ENCODE measurements at regions not wholly inside any gene's neighbourhood (a gene's known extent, or its start where the extent isn't known, plus 50 kb on each side); places are given as distances from the start of the nearest gene placed in this dataset.

DNA sequence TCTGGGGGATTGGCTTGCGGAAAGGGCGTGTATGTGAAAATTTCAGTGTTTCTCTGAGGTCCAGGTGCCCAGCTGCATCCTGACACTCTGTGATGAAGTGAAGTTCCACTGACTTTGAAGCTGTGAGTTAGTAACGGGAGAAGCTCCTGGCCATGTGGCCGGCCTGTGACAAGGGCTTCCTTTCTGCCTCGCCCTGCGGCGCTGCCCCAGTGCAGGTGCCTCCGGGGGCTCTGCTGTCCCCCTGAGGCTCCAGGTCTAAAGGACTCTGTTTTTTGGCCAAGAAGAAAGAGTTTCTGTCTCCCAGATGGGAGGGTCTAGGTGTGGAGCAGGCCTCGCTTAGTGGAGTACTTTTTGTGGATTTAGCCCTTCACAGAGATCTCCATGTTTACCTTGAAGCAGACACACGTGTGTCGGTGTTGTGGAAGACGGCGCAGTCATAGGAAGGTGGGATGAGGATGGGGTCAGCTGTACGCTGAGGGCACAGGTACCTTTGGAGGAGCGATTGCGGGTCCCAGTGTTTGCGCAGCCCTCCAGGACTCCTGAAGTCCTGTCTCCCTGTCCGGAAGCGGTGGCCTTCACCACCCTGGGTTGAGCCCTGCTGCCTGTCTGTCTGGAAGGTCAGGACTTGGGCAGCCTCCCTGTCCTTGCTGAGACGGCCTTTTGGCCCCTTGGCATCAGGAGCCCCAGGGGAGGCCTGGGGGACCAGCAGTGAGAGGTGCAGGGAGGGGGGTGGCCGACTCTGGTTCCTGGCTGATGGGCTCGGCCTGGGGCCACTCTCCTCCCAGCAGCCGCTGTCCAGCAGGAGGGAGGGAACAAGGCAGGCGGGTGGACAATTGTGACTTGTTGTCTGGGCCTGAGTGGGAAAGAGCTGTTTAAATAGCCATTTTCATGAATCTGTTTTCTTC, 1249.3 kb downstream of the BRD1 start:
- H3K9ac ChIP-seq (ENCODE audit: insufficient read length): peak overlapping the region; percentile 81
- no peaks in the 10 kb centered on the region for H3K9me3 ChIP-seq (ENCODE audit: low read depth, low read length)
- peak overlapping the region; percentile 89 for H3K4me3 ChIP-seq
- TF ChIP-seq EZH2 (IDR thresholded peaks at IDR 0.05) (no peak), FOXP2 (optimal IDR thresholded peaks at IDR 0.05; ENCODE audit: control extremely low read depth, extremely low read length, insufficient read depth) (no peak), POLR2AphosphoS5 (IDR thresholded peaks at IDR 0.05; ENCODE audit: borderline replicate concordance, low read depth, low read length) (no peak)
- H3K36me3 ChIP-seq (ENCODE audit: insufficient read depth, low read length): peaks cover 12% of the 10 kb centered on the region
- H3K27ac ChIP-seq: no peak overlapping the region
- DNase-seq (ENCODE audit: low read depth, low spot score): no peak

DNA sequence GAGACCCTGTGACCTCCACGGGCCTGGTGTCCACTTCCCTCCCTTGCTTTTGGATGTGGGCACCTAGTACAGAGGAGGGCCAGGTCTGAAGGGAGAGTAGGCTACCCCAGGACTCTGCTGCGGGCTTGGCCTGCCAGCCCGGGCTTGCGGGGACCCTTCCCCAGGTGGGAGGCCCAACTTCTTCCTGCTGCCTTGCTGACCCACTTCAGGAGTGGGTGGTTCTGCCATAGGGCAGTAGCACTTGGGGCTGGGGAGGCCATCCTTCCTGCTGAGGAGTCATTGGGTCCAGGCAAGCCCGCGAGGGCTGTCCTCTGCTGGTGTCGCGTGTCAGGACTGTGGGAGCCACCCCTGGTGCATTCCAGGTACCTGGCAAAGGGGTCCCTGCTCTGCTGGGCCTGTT, 1250.0 kb downstream of the BRD1 start:
- no peak for TF ChIP-seq FOXP2 (optimal IDR thresholded peaks at IDR 0.05; ENCODE audit: control extremely low read depth, extremely low read length, insufficient read depth)
- TF ChIP-seq POLR2AphosphoS5 (IDR thresholded peaks at IDR 0.05; ENCODE audit: borderline replicate concordance, low read depth, low read length): no peak
- TF ChIP-seq EZH2 (IDR thresholded peaks at IDR 0.05): no peak
- DNase-seq (ENCODE audit: low read depth, low spot score): no peak
- peaks cover 5% of the 10 kb centered on the region for H3K36me3 ChIP-seq (ENCODE audit: insufficient read depth, low read length)
- peak overlapping the region; percentile 81 for H3K9ac ChIP-seq (ENCODE audit: insufficient read length)
- H3K4me3 ChIP-seq: peak overlapping the region; percentile 89
- no peaks in the 10 kb centered on the region for H3K9me3 ChIP-seq (ENCODE audit: low read depth, low read length)
- H3K27ac ChIP-seq: no peak overlapping the region

DNA sequence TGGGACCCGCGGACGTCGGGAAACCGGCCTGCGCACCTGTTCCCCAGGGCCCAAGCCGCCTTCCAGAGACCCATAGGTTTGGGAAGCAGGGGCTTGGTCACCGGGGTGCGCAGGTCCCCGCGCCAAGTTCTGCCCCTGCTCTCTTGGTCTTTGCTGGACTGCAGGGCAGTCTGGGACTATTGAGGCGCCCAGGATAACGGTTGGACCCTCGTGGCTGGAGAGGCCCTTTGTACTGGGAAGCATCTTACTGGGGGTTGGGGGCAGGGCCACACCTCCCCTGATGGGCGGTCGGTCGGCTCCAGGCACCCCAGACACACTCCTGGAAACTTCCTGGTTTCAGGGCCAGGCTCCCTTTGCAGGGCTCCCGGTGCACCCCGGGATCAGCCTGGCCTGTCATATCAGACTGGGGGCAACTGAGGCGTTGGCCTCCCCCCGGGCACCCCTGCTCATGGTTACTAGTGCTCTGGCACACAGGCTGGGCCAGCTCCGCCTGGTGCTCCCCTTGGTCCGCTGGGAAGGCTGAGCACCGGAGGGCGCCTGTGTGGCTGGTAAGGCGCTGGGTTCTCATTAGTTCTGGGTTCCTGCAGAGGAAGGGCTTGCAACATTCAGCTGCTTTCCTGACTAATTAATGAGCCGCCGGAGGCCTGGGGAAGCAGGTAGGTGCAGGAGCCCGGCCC, 1250.5 kb downstream of the BRD1 start:
- no peaks in the 10 kb centered on the region; the same call in 1 of the 2 replicates for H3K36me3 ChIP-seq (ENCODE audit: insufficient read depth, low read length)
- DNase-seq (ENCODE audit: low read depth, low spot score): no peak
- no peaks in the 10 kb centered on the region for H3K9me3 ChIP-seq (ENCODE audit: low read depth, low read length)
- peak overlapping the region; percentile 81 for H3K9ac ChIP-seq (ENCODE audit: insufficient read length)
- peak overlapping the region; percentile 89 for H3K4me3 ChIP-seq
- no peak for TF ChIP-seq EZH2 (IDR thresholded peaks at IDR 0.05)
- TF ChIP-seq FOXP2 (optimal IDR thresholded peaks at IDR 0.05; ENCODE audit: control extremely low read depth, extremely low read length, insufficient read depth): no peak
- no peak; the same call in 1 of the 2 replicates for TF ChIP-seq POLR2AphosphoS5 (IDR thresholded peaks at IDR 0.05; ENCODE audit: borderline replicate concordance, low read depth, low read length)
- H3K27ac ChIP-seq: no peak overlapping the region

GRCh38 chr22:48576333-48577013, 1251.2 kb downstream of the BRD1 start:
- Histone ChIP-seq H3K27ac (no peak overlapping the region), H3K9ac (ENCODE audit: insufficient read length) (peak overlapping the region; percentile 81), H3K9me3 (ENCODE audit: low read depth, low read length) (no peaks in the 10 kb centered on the region), H3K36me3 (ENCODE audit: insufficient read depth, low read length) (no peaks in the 10 kb centered on the region), H3K4me3 (peak overlapping the region; percentile 89)
- no peak for DNase-seq (ENCODE audit: low read depth, low spot score)
- TF ChIP-seq POLR2AphosphoS5 (IDR thresholded peaks at IDR 0.05; ENCODE audit: borderline replicate concordance, low read depth, low read length) (no peak), FOXP2 (optimal IDR thresholded peaks at IDR 0.05; ENCODE audit: control extremely low read depth, extremely low read length, insufficient read depth) (no peak), EZH2 (IDR thresholded peaks at IDR 0.05) (no peak)

DNA sequence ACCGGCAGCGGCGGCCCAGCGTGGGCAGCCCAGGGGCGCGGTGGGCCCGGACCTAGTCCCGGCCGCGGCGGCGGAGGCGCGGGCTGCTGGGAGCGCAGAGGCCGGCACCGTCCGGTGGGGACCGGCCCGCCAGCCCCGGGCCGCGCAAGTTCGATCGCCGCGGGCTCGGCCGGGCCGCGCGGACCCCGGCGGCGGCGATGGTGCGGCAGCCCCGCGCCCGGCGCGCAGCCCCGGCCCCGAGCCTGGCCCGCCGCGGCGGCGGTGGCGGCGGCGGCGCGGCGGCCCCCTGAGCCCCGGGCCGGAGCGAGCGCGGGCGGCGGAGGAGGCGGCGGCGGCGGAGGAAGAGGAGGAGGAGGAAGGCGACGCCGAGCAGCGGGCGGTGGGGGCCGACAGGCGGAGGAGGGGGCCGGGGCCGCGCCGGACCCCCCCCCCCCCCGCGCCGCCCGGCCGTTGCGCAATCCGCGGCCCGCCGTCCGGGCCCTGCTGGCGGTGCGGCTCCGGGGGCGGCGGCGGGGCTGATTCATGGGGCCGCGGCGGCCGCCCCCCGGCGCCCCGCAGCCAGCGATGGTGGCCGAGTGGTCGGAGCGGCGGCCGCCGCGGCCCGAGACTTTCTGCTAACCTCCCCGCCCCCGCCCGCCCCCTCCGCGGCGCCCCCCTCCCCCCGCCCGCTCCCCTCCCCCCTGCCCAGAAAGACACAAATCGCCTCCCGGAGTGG, 1251.9 kb downstream of the BRD1 start:
- no peak overlapping the region for H3K27ac ChIP-seq
- H3K36me3 ChIP-seq (ENCODE audit: insufficient read depth, low read length): peaks cover 1% of the 10 kb centered on the region; the same call in 1 of the 2 replicates
- H3K9ac ChIP-seq (ENCODE audit: insufficient read length): peak overlapping the region; percentile 81
- peak overlapping the region; percentile 89 for H3K4me3 ChIP-seq
- no peak for DNase-seq (ENCODE audit: low read depth, low spot score)
- H3K9me3 ChIP-seq (ENCODE audit: low read depth, low read length): 0 out of 2 replicates have a peak, but pooled peaks cover 2% of the 10 kb centered on the region
- TF ChIP-seq POLR2AphosphoS5 (IDR thresholded peaks at IDR 0.05; ENCODE audit: borderline replicate concordance, low read depth, low read length) (no peak), EZH2 (IDR thresholded peaks at IDR 0.05) (no peak), FOXP2 (optimal IDR thresholded peaks at IDR 0.05; ENCODE audit: control extremely low read depth, extremely low read length, insufficient read depth) (no peak)

DNA sequence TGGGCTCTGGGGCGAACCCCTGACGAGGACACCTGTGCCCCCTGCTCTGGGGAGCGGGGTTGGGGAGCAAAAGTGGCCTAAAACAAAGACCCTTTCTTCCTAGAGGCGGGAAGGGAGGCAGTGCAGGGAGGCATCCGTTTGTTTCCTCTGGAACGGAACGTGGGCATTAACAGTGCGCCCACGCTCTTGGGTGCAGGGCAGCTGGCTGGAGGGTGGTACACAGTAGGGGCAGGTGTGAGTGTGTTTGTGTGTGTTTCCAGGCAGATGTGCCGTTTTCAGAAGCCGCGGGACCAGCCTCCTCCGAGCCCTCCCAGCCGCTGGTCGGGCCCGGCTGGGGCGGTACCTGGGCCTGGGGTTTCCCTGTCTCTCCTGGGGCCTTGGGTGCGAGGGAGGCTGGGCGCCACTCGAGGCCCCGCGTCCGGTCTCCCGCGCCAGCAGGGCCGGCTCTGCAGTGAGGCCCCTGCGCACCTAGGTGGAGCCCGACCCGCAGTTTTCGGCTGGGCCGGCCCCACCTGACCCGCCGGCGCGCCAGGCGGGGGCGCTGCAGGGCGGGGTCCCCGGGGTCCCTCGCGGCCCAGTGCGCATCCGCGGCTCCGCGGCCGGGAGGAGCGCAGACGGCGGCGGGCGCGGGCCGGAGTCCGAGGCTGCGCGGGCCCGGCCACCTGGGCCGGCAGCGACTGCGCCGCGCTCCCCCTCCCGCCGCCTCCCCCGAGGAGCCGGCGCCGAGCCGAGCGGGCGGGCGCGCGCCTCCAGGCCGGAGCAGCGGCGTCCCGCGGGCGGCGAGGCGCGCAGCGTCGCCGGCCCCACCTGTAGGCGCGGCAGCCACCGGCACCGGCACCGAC, 1252.7 kb downstream of the BRD1 start:
- TF ChIP-seq FOXP2 (optimal IDR thresholded peaks at IDR 0.05; ENCODE audit: control extremely low read depth, extremely low read length, insufficient read depth) (no peak), EZH2 (IDR thresholded peaks at IDR 0.05) (no peak), POLR2AphosphoS5 (IDR thresholded peaks at IDR 0.05; ENCODE audit: borderline replicate concordance, low read depth, low read length) (no peak)
- Histone ChIP-seq H3K9me3 (ENCODE audit: low read depth, low read length) (0 out of 2 replicates have a peak, but pooled peaks cover 3% of the 10 kb centered on the region), H3K36me3 (ENCODE audit: insufficient read depth, low read length) (peaks cover 8% of the 10 kb centered on the region), H3K4me3 (peak overlapping the region; percentile 62), H3K27ac (no peak overlapping the region), H3K9ac (ENCODE audit: insufficient read length) (no peak overlapping the region)
- no peak for DNase-seq (ENCODE audit: low read depth, low spot score)

DNA sequence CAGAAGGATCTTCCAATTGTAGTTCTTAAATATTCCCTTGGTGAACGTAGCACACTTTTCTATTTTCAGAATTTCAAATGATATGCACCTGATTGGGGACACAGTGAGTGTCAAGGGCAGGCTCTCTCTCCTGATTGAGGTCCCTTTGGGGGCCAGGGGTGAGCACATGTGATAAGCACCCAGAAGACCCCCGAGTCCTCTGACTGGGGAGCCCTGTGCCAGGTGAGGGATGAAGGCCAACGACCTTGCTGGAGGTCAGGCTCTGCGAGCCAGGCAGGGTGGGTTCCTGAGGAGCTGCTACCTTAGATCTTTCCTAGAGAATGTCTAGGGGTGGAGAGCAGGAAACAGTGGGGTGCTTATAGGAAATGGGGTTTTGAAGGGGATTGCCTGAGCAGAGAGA, 1253.9 kb downstream of the BRD1 start:
- Histone ChIP-seq H3K27ac (no peak overlapping the region), H3K36me3 (ENCODE audit: insufficient read depth, low read length) (peaks cover 9% of the 10 kb centered on the region), H3K9ac (ENCODE audit: insufficient read length) (no peak overlapping the region), H3K9me3 (ENCODE audit: low read depth, low read length) (0 out of 2 replicates have a peak, but pooled peaks cover 3% of the 10 kb centered on the region), H3K4me3 (no peak overlapping the region)
- no peak for TF ChIP-seq POLR2AphosphoS5 (IDR thresholded peaks at IDR 0.05; ENCODE audit: borderline replicate concordance, low read depth, low read length)
- no peak for TF ChIP-seq EZH2 (IDR thresholded peaks at IDR 0.05)
- TF ChIP-seq FOXP2 (optimal IDR thresholded peaks at IDR 0.05; ENCODE audit: control extremely low read depth, extremely low read length, insufficient read depth): no peak
- DNase-seq (ENCODE audit: low read depth, low spot score): no peak
